Karpas-422 (cell line): ENCODE measurements at regions not wholly inside any gene's neighbourhood (a gene's known extent, or its start where the extent isn't known, plus 50 kb on each side); places are given as distances from the start of the nearest gene placed in this dataset.

Experiments used
- DNase-seq: peaks from one replicate; pipeline ENCODE4 v3.0.0-alpha.2; 2015
- H2AFZ ChIP-seq: fragments of 200-600 bp; sonication (generic); 2 replicates; pipeline ENCODE4 v1.6.1; 2014; ENCODE audit warnings: antibody characterized with exemption, low read length, mixed read lengths
- H3K27ac ChIP-seq: fragments of 200-600 bp; sonication (generic); 2 replicates; pipeline ENCODE4 v1.5.1; 2014; ENCODE audit warnings: mild to moderate bottlenecking, low read length, moderate library complexity
- H3K27me3 ChIP-seq: fragments of 200-600 bp; sonication (generic); 2 replicates; pipeline ENCODE4 v1.6.1; 2014; ENCODE audit warnings: low read length, mixed read lengths
- H3K36me3 ChIP-seq: fragments of 200-600 bp; sonication (generic); 2 replicates; pipeline ENCODE4 v1.6.1; 2014; ENCODE audit warnings: low read length, mixed read lengths; ENCODE audit not compliant: insufficient read depth
- H3K4me1 ChIP-seq: fragments of 200-600 bp; sonication (generic); 2 replicates; pipeline ENCODE4 v1.6.1; 2014; ENCODE audit warnings: mild to moderate bottlenecking, low read length, mixed read lengths
- H3K4me2 ChIP-seq: fragments of 200-600 bp; sonication (generic); 2 replicates; pipeline ENCODE4 v1.6.1; 2014; ENCODE audit warnings: low read length, low read depth, mild to moderate bottlenecking; ENCODE audit not compliant: poor library complexity, severe bottlenecking
- H3K4me3 ChIP-seq: fragments of 200-600 bp; sonication (generic); 2 replicates; pipeline ENCODE4 v1.5.1; 2014; ENCODE audit warnings: mild to moderate bottlenecking, antibody characterized with exemption, low read length, mixed read lengths
- H3K79me2 ChIP-seq: fragments of 200-600 bp; sonication (generic); 2 replicates; pipeline ENCODE4 v1.6.1; 2014; ENCODE audit warnings: mild to moderate bottlenecking, low read length, mixed read lengths
- H3K9ac ChIP-seq: fragments of 200-600 bp; sonication (generic); 2 replicates; pipeline ENCODE4 v1.6.0; 2014; ENCODE audit warnings: low read length
- H3K9me2 ChIP-seq: fragments of 200-600 bp; sonication (generic), shearing (Covaris generic); replicated peaks from 2 replicates; pipeline ENCODE4 v1.6.0; 2014; ENCODE audit warnings: mild to moderate bottlenecking, low read length, moderate library complexity; ENCODE audit not compliant: insufficient read depth
- H3K9me3 ChIP-seq: fragments of 300-700, 200-600 bp; sonication (generic); 2 replicates; pipeline ENCODE4 v1.6.1; 2014; ENCODE audit warnings: low read length, mixed read lengths
- H4K20me1 ChIP-seq: fragments of 200-600 bp; sonication (generic); 2 replicates; pipeline ENCODE4 v1.6.1; 2014; ENCODE audit warnings: mild to moderate bottlenecking, antibody characterized with exemption, low read length, low read depth; ENCODE audit not compliant: insufficient read depth

- no peaks in the 10 kb centered on the region for H3K9me2 ChIP-seq
- no peak for DNase-seq
- H4K20me1 ChIP-seq, result no peaks in the 10 kb centered on the region
- H3K4me1 ChIP-seq, result no peaks in the 10 kb centered on the region
- no peaks in the 10 kb centered on the region for H3K36me3 ChIP-seq
- no peak overlapping the region for H3K4me3 ChIP-seq
- no peak overlapping the region for H3K4me2 ChIP-seq
- H2AFZ ChIP-seq, result no peak overlapping the region
- no peak overlapping the region for H3K9ac ChIP-seq
- H3K27me3 ChIP-seq, result no peaks in the 10 kb centered on the region
- H3K79me2 ChIP-seq, result no peaks in the 10 kb centered on the region
- H3K9me3 ChIP-seq, result no peaks in the 10 kb centered on the region
- no peak overlapping the region for H3K27ac ChIP-seq
These were observed 56.3 kb upstream of the PCSK6 start for GRCh38 chr15:101545548-101546505.

- H3K27me3 ChIP-seq, result no peaks in the 10 kb centered on the region
- no peak overlapping the region for H3K9ac ChIP-seq
- H3K9me3 ChIP-seq, result no peaks in the 10 kb centered on the region
- H4K20me1 ChIP-seq, result no peaks in the 10 kb centered on the region
- H3K4me3 ChIP-seq, result no peak overlapping the region
- DNase-seq, result no peak
- H3K4me1 ChIP-seq, result no peaks in the 10 kb centered on the region
- no peak overlapping the region for H3K27ac ChIP-seq
- no peak overlapping the region for H2AFZ ChIP-seq
- H3K36me3 ChIP-seq, result no peaks in the 10 kb centered on the region
- no peak overlapping the region for H3K4me2 ChIP-seq
- H3K9me2 ChIP-seq, result no peaks in the 10 kb centered on the region
- no peaks in the 10 kb centered on the region for H3K79me2 ChIP-seq
These were observed 55.1 kb upstream of the PCSK6 start for GRCh38 chr15:101544613-101544945.

GRCh38 chr15:101543926-101544612 lies 54.6 kb upstream of the PCSK6 start:
- no peak for DNase-seq
- Histone ChIP-seq H3K4me3 (no peak overlapping the region), H3K9me3 (no peaks in the 10 kb centered on the region), H3K79me2 (no peaks in the 10 kb centered on the region), H2AFZ (no peak overlapping the region), H3K9ac (no peak overlapping the region), H4K20me1 (no peaks in the 10 kb centered on the region), H3K27ac (no peak overlapping the region), H3K9me2 (no peaks in the 10 kb centered on the region), H3K4me1 (no peaks in the 10 kb centered on the region), H3K4me2 (no peak overlapping the region), H3K36me3 (no peaks in the 10 kb centered on the region), H3K27me3 (no peaks in the 10 kb centered on the region)

DNA sequence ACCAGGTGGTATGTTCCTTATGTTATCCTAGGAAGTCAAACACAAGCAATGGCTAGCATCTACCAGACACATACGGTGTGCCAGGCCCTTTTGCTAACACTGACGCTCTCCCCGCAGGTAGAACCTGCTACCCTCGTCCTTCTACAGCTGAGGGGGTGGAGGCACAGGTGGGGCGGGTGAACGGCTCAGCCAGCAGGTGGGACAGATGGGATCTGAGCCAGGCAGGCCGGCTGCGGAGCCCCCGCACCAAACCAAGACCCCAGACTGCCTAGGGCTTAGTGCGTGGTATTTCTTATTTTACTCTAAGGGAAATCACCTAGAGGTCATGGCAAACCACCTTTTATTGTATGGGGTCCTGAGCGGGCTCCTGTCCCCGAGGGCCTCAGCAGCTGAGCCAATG lies 53.9 kb upstream of the PCSK6 start:
- Histone ChIP-seq H3K27ac (no peak overlapping the region), H3K9me2 (no peaks in the 10 kb centered on the region), H3K27me3 (no peaks in the 10 kb centered on the region), H3K4me1 (no peaks in the 10 kb centered on the region), H2AFZ (no peak overlapping the region), H3K4me2 (no peak overlapping the region), H3K36me3 (no peaks in the 10 kb centered on the region), H3K9ac (no peak overlapping the region), H3K9me3 (no peaks in the 10 kb centered on the region), H3K4me3 (no peak overlapping the region), H4K20me1 (no peaks in the 10 kb centered on the region), H3K79me2 (no peaks in the 10 kb centered on the region)
- no peak for DNase-seq

- Histone ChIP-seq H3K4me3 (no peak overlapping the region), H3K27me3 (no peaks in the 10 kb centered on the region), H3K9me2 (no peaks in the 10 kb centered on the region), H3K36me3 (no peaks in the 10 kb centered on the region), H3K9ac (no peak overlapping the region), H2AFZ (no peak overlapping the region), H3K79me2 (no peaks in the 10 kb centered on the region), H3K27ac (no peak overlapping the region), H3K4me2 (no peak overlapping the region), H4K20me1 (no peaks in the 10 kb centered on the region), H3K4me1 (no peaks in the 10 kb centered on the region), H3K9me3 (no peaks in the 10 kb centered on the region)
- DNase-seq, result no peak
These were observed 53.5 kb upstream of the PCSK6 start for GRCh38 chr15:101543026-101543390.

- DNase-seq, result no peak
- no peaks in the 10 kb centered on the region for H3K9me3 ChIP-seq
- H3K4me3 ChIP-seq, result no peak overlapping the region
- H3K9ac ChIP-seq, result no peak overlapping the region
- H3K9me2 ChIP-seq, result no peaks in the 10 kb centered on the region
- no peaks in the 10 kb centered on the region for H3K4me1 ChIP-seq
- H2AFZ ChIP-seq, result no peak overlapping the region
- H3K79me2 ChIP-seq, result no peaks in the 10 kb centered on the region
- no peak overlapping the region for H3K4me2 ChIP-seq
- H3K27ac ChIP-seq, result no peak overlapping the region
- no peaks in the 10 kb centered on the region for H3K27me3 ChIP-seq
- H3K36me3 ChIP-seq, result no peaks in the 10 kb centered on the region
- H4K20me1 ChIP-seq, result no peaks in the 10 kb centered on the region
These were observed 53.0 kb upstream of the PCSK6 start for GRCh38 chr15:101542306-101543025.

DNA sequence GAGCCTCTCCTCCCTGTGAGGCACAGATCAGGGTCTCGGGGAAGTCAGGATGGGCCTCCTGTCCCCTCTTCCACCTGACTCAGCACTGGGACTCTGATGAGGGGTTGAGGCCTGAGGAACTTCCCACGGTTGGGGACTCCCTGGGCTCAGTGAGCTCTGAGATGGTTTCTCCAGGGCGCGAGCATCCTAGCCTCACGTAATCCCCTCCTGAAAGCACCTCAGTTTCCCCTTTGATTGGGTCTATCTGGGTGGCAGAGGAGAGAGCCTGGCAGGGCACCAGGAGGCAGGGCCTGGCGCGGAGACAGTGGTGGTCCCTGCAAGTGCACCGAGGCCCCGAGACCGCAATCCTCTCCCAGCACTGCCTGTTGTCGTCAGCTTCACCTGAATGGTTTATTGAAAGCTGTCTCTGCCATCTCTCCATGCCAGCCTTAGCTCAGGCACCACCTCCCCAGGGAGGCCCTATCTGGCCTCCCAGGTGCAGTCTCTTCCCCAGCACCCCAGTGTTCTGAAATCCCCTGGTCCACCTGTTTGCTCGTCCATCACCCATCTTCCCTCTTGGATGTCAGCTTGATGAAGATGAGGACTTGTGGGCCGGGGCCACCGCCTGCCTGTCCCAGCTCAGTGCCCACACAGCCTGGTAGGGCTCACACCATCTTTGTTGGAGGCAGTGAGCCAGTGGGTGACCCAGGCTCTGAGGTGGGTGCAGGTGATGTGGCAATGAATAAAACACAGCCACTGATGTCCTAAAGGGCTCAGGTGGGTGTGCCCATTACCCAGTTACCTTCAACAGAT lies 52.2 kb upstream of the PCSK6 start:
- no peaks in the 10 kb centered on the region for H3K9me2 ChIP-seq
- H3K36me3 ChIP-seq, result no peaks in the 10 kb centered on the region
- H3K79me2 ChIP-seq, result no peaks in the 10 kb centered on the region
- no peak for DNase-seq
- no peak overlapping the region for H3K27ac ChIP-seq
- H2AFZ ChIP-seq, result no peak overlapping the region
- H3K4me1 ChIP-seq, result no peaks in the 10 kb centered on the region
- no peak overlapping the region for H3K4me3 ChIP-seq
- H3K9ac ChIP-seq, result no peak overlapping the region
- no peaks in the 10 kb centered on the region for H3K27me3 ChIP-seq
- no peaks in the 10 kb centered on the region for H4K20me1 ChIP-seq
- no peak overlapping the region for H3K4me2 ChIP-seq
- H3K9me3 ChIP-seq, result no peaks in the 10 kb centered on the region
